ENCODE measurements at regions not wholly inside any gene's neighbourhood (a gene's known extent, or its start where the extent isn't known, plus 50 kb on each side); places are given as distances from the start of the nearest gene placed in this dataset.

- no peak overlapping the region for H3K4me2 ChIP-seq (ENCODE audit: low read depth, low read length, poor library complexity, severe bottlenecking)
- no peaks in the 10 kb centered on the region for H4K20me1 ChIP-seq (ENCODE audit: low read depth, low read length)
- H3K27me3 ChIP-seq (ENCODE audit: low read length): no peaks in the 10 kb centered on the region
- H3K79me2 ChIP-seq (ENCODE audit: insufficient read depth, low read length): no peaks in the 10 kb centered on the region
- H3K9me3 ChIP-seq (ENCODE audit: insufficient read depth, low read length): no peaks in the 10 kb centered on the region
- H3K4me3 ChIP-seq (ENCODE audit: insufficient read depth, low read length, poor library complexity, severe bottlenecking): no peak overlapping the region
- H3K9ac ChIP-seq (ENCODE audit: low read length): no peak overlapping the region
- no peak overlapping the region for H3K27ac ChIP-seq (ENCODE audit: low read depth, low read length)
- H3F3A ChIP-seq (ENCODE audit: insufficient read depth): no peaks in the 10 kb centered on the region
- H3K36me3 ChIP-seq (ENCODE audit: low read length): no peaks in the 10 kb centered on the region
- TF ChIP-seq, protein P1, sequence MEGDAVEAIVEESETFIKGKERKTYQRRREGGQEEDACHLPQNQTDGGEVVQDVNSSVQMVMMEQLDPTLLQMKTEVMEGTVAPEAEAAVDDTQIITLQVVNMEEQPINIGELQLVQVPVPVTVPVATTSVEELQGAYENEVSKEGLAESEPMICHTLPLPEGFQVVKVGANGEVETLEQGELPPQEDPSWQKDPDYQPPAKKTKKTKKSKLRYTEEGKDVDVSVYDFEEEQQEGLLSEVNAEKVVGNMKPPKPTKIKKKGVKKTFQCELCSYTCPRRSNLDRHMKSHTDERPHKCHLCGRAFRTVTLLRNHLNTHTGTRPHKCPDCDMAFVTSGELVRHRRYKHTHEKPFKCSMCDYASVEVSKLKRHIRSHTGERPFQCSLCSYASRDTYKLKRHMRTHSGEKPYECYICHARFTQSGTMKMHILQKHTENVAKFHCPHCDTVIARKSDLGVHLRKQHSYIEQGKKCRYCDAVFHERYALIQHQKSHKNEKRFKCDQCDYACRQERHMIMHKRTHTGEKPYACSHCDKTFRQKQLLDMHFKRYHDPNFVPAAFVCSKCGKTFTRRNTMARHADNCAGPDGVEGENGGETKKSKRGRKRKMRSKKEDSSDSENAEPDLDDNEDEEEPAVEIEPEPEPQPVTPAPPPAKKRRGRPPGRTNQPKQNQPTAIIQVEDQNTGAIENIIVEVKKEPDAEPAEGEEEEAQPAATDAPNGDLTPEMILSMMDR (IDR thresholded peaks at IDR 0.05; ENCODE audit: insufficient read depth, low read length, poor library complexity, severe bottlenecking): no peak
- no peak for TF ChIP-seq EZH2phosphoT487 (conservative IDR thresholded peaks at IDR 0.05; ENCODE audit: low read length)
- no peak overlapping the region for H2AFZ ChIP-seq (ENCODE audit: low read depth, low read length, severe bottlenecking)
- H3K9me2 ChIP-seq (replicated peaks; ENCODE audit: insufficient read depth, low read length): no peaks in the 10 kb centered on the region
Measured at GRCh38 chr2:180647621-180648020, 332.8 kb upstream of the UBE2E3 start.

GRCh38 chr2:180647221-180647620 is 333.2 kb upstream of the UBE2E3 start:
- H3K27ac ChIP-seq (ENCODE audit: low read depth, low read length): no peak overlapping the region
- no peak overlapping the region for H2AFZ ChIP-seq (ENCODE audit: low read depth, low read length, severe bottlenecking)
- H3F3A ChIP-seq (ENCODE audit: insufficient read depth): no peaks in the 10 kb centered on the region
- H3K9me3 ChIP-seq (ENCODE audit: insufficient read depth, low read length): no peaks in the 10 kb centered on the region
- TF ChIP-seq, protein P1 (IDR thresholded peaks at IDR 0.05; ENCODE audit: insufficient read depth, low read length, poor library complexity, severe bottlenecking): no peak
- no peak for TF ChIP-seq EZH2phosphoT487 (conservative IDR thresholded peaks at IDR 0.05; ENCODE audit: low read length)
- H3K27me3 ChIP-seq (ENCODE audit: low read length): no peaks in the 10 kb centered on the region
- H3K36me3 ChIP-seq (ENCODE audit: low read length): no peaks in the 10 kb centered on the region
- H4K20me1 ChIP-seq (ENCODE audit: low read depth, low read length): no peaks in the 10 kb centered on the region
- no peaks in the 10 kb centered on the region for H3K9me2 ChIP-seq (replicated peaks; ENCODE audit: insufficient read depth, low read length)
- no peak overlapping the region for H3K4me2 ChIP-seq (ENCODE audit: low read depth, low read length, poor library complexity, severe bottlenecking)
- no peaks in the 10 kb centered on the region for H3K79me2 ChIP-seq (ENCODE audit: insufficient read depth, low read length)
- H3K9ac ChIP-seq (ENCODE audit: low read length): no peak overlapping the region
- H3K4me3 ChIP-seq (ENCODE audit: insufficient read depth, low read length, poor library complexity, severe bottlenecking): no peak overlapping the region

DNA sequence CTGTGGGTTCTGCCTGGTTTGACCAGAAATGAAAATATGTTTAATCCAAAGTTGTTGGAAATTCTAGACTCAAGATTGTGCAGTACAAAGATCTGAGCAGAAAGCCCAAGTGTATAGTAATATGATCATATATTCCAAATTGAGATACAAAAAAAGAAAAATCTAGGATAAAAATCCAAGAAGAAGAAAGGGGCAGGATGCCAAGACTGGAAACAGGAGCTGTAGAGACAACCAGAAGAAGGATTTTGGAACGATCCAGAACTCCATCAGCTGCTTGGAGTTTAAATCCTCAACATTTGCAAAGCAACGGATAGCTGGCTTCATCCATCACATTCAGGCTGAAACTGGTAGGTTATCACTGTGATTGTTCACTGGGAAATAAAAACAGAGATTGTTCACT is 333.6 kb upstream of the UBE2E3 start:
- no peaks in the 10 kb centered on the region for H3K79me2 ChIP-seq (ENCODE audit: insufficient read depth, low read length)
- no peak overlapping the region for H3K27ac ChIP-seq (ENCODE audit: low read depth, low read length)
- H4K20me1 ChIP-seq (ENCODE audit: low read depth, low read length): no peaks in the 10 kb centered on the region
- no peak overlapping the region for H3K4me2 ChIP-seq (ENCODE audit: low read depth, low read length, poor library complexity, severe bottlenecking)
- no peaks in the 10 kb centered on the region for H3F3A ChIP-seq (ENCODE audit: insufficient read depth)
- no peaks in the 10 kb centered on the region for H3K9me3 ChIP-seq (ENCODE audit: insufficient read depth, low read length)
- no peaks in the 10 kb centered on the region for H3K27me3 ChIP-seq (ENCODE audit: low read length)
- no peak overlapping the region for H2AFZ ChIP-seq (ENCODE audit: low read depth, low read length, severe bottlenecking)
- no peak overlapping the region for H3K9ac ChIP-seq (ENCODE audit: low read length)
- TF ChIP-seq EZH2phosphoT487 (conservative IDR thresholded peaks at IDR 0.05; ENCODE audit: low read length): no peak
- TF ChIP-seq, protein P1 (IDR thresholded peaks at IDR 0.05; ENCODE audit: insufficient read depth, low read length, poor library complexity, severe bottlenecking): no peak
- no peaks in the 10 kb centered on the region for H3K9me2 ChIP-seq (replicated peaks; ENCODE audit: insufficient read depth, low read length)
- H3K36me3 ChIP-seq (ENCODE audit: low read length): no peaks in the 10 kb centered on the region
- H3K4me3 ChIP-seq (ENCODE audit: insufficient read depth, low read length, poor library complexity, severe bottlenecking): no peak overlapping the region

All from SU-DHL-6 (cell line).